ENCODE measurements at regions not wholly inside any gene's neighbourhood (a gene's known extent, or its start where the extent isn't known, plus 50 kb on each side); places are given as distances from the start of the nearest gene placed in this dataset.
A peak's percentile ranks its signal among the peaks of the same experiment; 100 is the strongest.

DNA sequence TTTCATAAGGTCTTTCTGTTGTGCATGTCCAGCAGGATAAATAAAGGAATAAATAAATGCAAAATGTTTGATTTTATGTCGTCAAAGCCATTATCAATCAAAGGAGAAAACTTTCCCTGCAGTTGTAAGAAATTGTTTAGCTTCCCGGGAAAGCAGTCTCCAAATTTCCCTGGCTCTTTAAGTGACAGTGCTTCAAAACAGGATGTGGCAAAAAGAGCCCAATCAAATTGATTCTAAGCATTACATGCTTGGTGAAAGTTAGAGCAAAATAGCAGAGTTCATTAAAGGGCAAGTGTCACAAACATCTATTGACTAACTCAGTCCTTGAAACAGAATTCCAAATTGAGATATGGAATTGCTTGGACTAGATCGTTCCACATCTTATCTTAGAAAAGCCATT, 704.1 kb downstream of the PRELID2 start:
- CTCF ChIA-PET = no interaction called here
- TF ChIP-seq, protein P1, sequence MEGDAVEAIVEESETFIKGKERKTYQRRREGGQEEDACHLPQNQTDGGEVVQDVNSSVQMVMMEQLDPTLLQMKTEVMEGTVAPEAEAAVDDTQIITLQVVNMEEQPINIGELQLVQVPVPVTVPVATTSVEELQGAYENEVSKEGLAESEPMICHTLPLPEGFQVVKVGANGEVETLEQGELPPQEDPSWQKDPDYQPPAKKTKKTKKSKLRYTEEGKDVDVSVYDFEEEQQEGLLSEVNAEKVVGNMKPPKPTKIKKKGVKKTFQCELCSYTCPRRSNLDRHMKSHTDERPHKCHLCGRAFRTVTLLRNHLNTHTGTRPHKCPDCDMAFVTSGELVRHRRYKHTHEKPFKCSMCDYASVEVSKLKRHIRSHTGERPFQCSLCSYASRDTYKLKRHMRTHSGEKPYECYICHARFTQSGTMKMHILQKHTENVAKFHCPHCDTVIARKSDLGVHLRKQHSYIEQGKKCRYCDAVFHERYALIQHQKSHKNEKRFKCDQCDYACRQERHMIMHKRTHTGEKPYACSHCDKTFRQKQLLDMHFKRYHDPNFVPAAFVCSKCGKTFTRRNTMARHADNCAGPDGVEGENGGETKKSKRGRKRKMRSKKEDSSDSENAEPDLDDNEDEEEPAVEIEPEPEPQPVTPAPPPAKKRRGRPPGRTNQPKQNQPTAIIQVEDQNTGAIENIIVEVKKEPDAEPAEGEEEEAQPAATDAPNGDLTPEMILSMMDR (conservative IDR thresholded peaks at IDR 0.05; ENCODE audit: low read depth, low read length) = no peak
- no peak for TF ChIP-seq EZH2 (IDR thresholded peaks at IDR 0.05; ENCODE audit: borderline replicate concordance, low read depth, low read length, poor library complexity, severe bottlenecking)
- no TSS peak for BruUV-seq (replicated peaks)
- Histone ChIP-seq H3K4me1 (ENCODE audit: insufficient read depth, low read length, poor library complexity, severe bottlenecking) (no peaks in the 10 kb centered on the region), H3K4me3 (ENCODE audit: low read depth, low read length, poor library complexity, severe bottlenecking) (no peak overlapping the region), H3K9me3 (ENCODE audit: low read depth, low read length, poor library complexity, severe bottlenecking) (no peaks in the 10 kb centered on the region), H3K36me3 (ENCODE audit: insufficient read depth, low read length, poor library complexity, severe bottlenecking) (no peaks in the 10 kb centered on the region), H3K27me3 (replicated peaks; ENCODE audit: insufficient read depth, low read depth, low read length, poor library complexity) (no peaks in the 10 kb centered on the region), H3K27ac (ENCODE audit: low read depth, low read length, poor library complexity, severe bottlenecking) (no peak overlapping the region)
- peak; percentile 1 for DNase-seq (ENCODE audit: low spot score)
- intact Hi-C loops (cut with micrococcal nuclease; ENCODE audit: unreplicated experiment) = no loop called here
- POLR2A ChIA-PET (ENCODE audit: low non-redundant PET) = no interaction called here

DNA sequence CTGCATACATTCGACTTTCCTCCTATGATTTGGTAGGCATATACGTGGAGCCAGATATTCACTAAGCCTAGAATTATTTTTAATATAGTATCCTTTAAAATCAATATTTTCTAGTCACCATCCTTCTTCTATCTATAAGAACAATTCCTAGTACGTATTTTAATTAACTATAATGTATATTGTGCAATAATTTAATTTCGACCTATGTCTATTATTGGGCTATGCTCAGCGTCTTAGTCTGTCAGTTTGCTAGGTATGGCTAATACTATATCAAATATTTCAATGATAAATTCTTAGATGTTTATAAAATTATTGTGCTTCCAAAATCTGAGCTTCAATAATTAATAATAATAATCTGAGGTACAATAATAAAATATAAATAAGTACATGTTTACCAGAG, 705.3 kb downstream of the PRELID2 start:
- intact Hi-C loops (cut with micrococcal nuclease; ENCODE audit: unreplicated experiment) = no loop called here
- CTCF ChIA-PET = no interaction called here
- no peak overlapping the region for H3K4me3 ChIP-seq (ENCODE audit: low read depth, low read length, poor library complexity, severe bottlenecking)
- no peaks in the 10 kb centered on the region for H3K4me1 ChIP-seq (ENCODE audit: insufficient read depth, low read length, poor library complexity, severe bottlenecking)
- no peak for TF ChIP-seq EZH2 (IDR thresholded peaks at IDR 0.05; ENCODE audit: borderline replicate concordance, low read depth, low read length, poor library complexity, severe bottlenecking)
- TF ChIP-seq, protein P1 (conservative IDR thresholded peaks at IDR 0.05; ENCODE audit: low read depth, low read length) = no peak
- POLR2A ChIA-PET (ENCODE audit: low non-redundant PET) = no interaction called here
- no peaks in the 10 kb centered on the region for H3K36me3 ChIP-seq (ENCODE audit: insufficient read depth, low read length, poor library complexity, severe bottlenecking)
- BruUV-seq (replicated peaks) = no TSS peak
- DNase-seq (ENCODE audit: low spot score) = no peak
- H3K27me3 ChIP-seq (replicated peaks; ENCODE audit: insufficient read depth, low read depth, low read length, poor library complexity) = no peaks in the 10 kb centered on the region
- no peak overlapping the region for H3K27ac ChIP-seq (ENCODE audit: low read depth, low read length, poor library complexity, severe bottlenecking)
- H3K9me3 ChIP-seq (ENCODE audit: low read depth, low read length, poor library complexity, severe bottlenecking) = no peaks in the 10 kb centered on the region

GRCh38 chr5:145124806-145125205, 710.3 kb downstream of the PRELID2 start:
- no peaks in the 10 kb centered on the region for H3K9me3 ChIP-seq (ENCODE audit: low read depth, low read length, poor library complexity, severe bottlenecking)
- no peak for DNase-seq (ENCODE audit: low spot score)
- no peak overlapping the region for H3K4me3 ChIP-seq (ENCODE audit: low read depth, low read length, poor library complexity, severe bottlenecking)
- H3K27ac ChIP-seq (ENCODE audit: low read depth, low read length, poor library complexity, severe bottlenecking) = no peak overlapping the region
- TF ChIP-seq, protein P1 (conservative IDR thresholded peaks at IDR 0.05; ENCODE audit: low read depth, low read length) = no peak
- TF ChIP-seq EZH2 (IDR thresholded peaks at IDR 0.05; ENCODE audit: borderline replicate concordance, low read depth, low read length, poor library complexity, severe bottlenecking) = no peak
- H3K36me3 ChIP-seq (ENCODE audit: insufficient read depth, low read length, poor library complexity, severe bottlenecking) = no peaks in the 10 kb centered on the region
- POLR2A ChIA-PET (ENCODE audit: low non-redundant PET) = no interaction called here
- no peaks in the 10 kb centered on the region for H3K4me1 ChIP-seq (ENCODE audit: insufficient read depth, low read length, poor library complexity, severe bottlenecking)
- CTCF ChIA-PET = no interaction called here
- no peaks in the 10 kb centered on the region for H3K27me3 ChIP-seq (replicated peaks; ENCODE audit: insufficient read depth, low read depth, low read length, poor library complexity)
- no TSS peak for BruUV-seq (replicated peaks)
- intact Hi-C loops (cut with micrococcal nuclease; ENCODE audit: unreplicated experiment) = no loop called here

Data from A673 (cell line).